AG09319 (cell line): ENCODE measurements at regions not wholly inside any gene's neighbourhood (a gene's known extent, or its start where the extent isn't known, plus 50 kb on each side); places are given as distances from the start of the nearest gene placed in this dataset.

Experiments
- DNase-seq: peaks from one replicate; pipeline ENCODE4 v3.0.0-alpha.2; 2010; ENCODE audit warnings: low read depth; ENCODE audit errors: extremely low read depth
- CTCF ChIP-seq: IDR thresholded peaks from 2 replicates; pipeline ENCODE4 v1.5.1; 2011; ENCODE audit warnings: low read depth, mild to moderate bottlenecking, inconsistent platforms, low read length, moderate library complexity

GRCh38 chr2:19575641-19576040 lies 217.2 kb upstream of the OSR1 start:
- peak; percentile 24 for DNase-seq
- TF ChIP-seq CTCF = no peak

- no peak for TF ChIP-seq CTCF
- peak; percentile 30 for DNase-seq
These were observed 216.4 kb upstream of the OSR1 start for GRCh38 chr2:19574778-19575260.

- DNase-seq = no peak
- no peak for TF ChIP-seq CTCF
These were observed 215.4 kb upstream of the OSR1 start for GRCh38 chr2:19573784-19574183.

GRCh38 chr2:19571773-19572172 lies 213.3 kb upstream of the OSR1 start:
- DNase-seq = no peak
- TF ChIP-seq CTCF = no peak

GRCh38 chr2:19569300-19569791 lies 210.9 kb upstream of the OSR1 start:
- TF ChIP-seq CTCF = no peak
- no peak for DNase-seq

- DNase-seq = no peak
- TF ChIP-seq CTCF = no peak
These were observed 210.4 kb upstream of the OSR1 start for GRCh38 chr2:19568809-19569208.

GRCh38 chr2:19560785-19561184 lies 202.4 kb upstream of the OSR1 start:
- TF ChIP-seq CTCF = no peak
- no peak for DNase-seq
